CD4-positive, alpha-beta T cell (primary cell): ENCODE measurements at regions not wholly inside any gene's neighbourhood (a gene's known extent, or its start where the extent isn't known, plus 50 kb on each side); places are given as distances from the start of the nearest gene placed in this dataset.
A peak's percentile ranks its signal among the peaks of the same experiment; 100 is the strongest.

Experiments
- ATAC-seq: fragments of 200-7000 bp; cut with Tn5 transposase; one replicate; pipeline ENCODE4 v1.10.0; 2022; ENCODE audit warnings: mild to moderate bottlenecking; ENCODE audit not compliant: poor library complexity
- CTCF ChIA-PET: fragments of 350-600 bp; sonication (Branson Sonifier 250); formaldehyde crosslinking; loops from one replicate; lab custom pipeline; 2021; ENCODE audit warnings: antibody characterized with exemption, inconsistent platforms; lab: Charles Lee
- POLR2A ChIA-PET: fragments of 350-600 bp; sonication (Branson Sonifier 250); formaldehyde crosslinking; loops from one replicate; lab custom pipeline; 2021; ENCODE audit warnings: antibody characterized with exemption, inconsistent platforms; lab: Charles Lee
- DNase-seq, 14 experiments: peaks; one replicate each; pipeline ENCODE4 v3.0.0-alpha.2; 2013 to 2020; ENCODE audit warnings: mixed read lengths in 2 of 14
- H3K27ac ChIP-seq, 2 donors: one replicate each; pipeline versions ENCODE4 v1.5.1 to v1.7.0; 2013; ENCODE audit warnings: low read length in 2 of 2, low read depth in 1 of 2, mild to moderate bottlenecking in 1 of 2
- H3K27me3 ChIP-seq, 2 experiments: 1 replicate in 1 of 2; 2 replicates in 1 of 2; pipeline versions ENCODE4 v1.6.1 to v1.7.0; 2013; ENCODE audit warnings: low read length in 2 of 2, control low read depth in 1 of 2, mild to moderate bottlenecking in 1 of 2, moderate library complexity in 1 of 2; ENCODE audit not compliant: insufficient read depth in 2 of 2, control insufficient read depth in 1 of 2
- H3K36me3 ChIP-seq: one replicate; pipeline ENCODE4 v1.6.1; 2013; ENCODE audit warnings: low read length, control low read depth; ENCODE audit not compliant: insufficient read depth
- H3K4me1 ChIP-seq: one replicate; pipeline ENCODE4 v1.6.1; 2013; ENCODE audit warnings: low read length, control low read depth; ENCODE audit not compliant: insufficient read depth
- H3K4me3 ChIP-seq: one replicate; pipeline ENCODE4 v1.5.1; 2013; ENCODE audit warnings: mild to moderate bottlenecking, low read length, moderate library complexity
- H3K9me3 ChIP-seq, 2 experiments: 1 replicate in 1 of 2; 2 replicates in 1 of 2; pipeline versions ENCODE4 v1.6.1 to v1.7.0; 2013; ENCODE audit warnings: low read length in 2 of 2, mild to moderate bottlenecking in 2 of 2, control low read depth in 1 of 2, moderate library complexity in 1 of 2; ENCODE audit not compliant: control insufficient read depth in 1 of 2, insufficient read depth in 1 of 2
- H3K27ac Mint-ChIP-seq: one replicate; pipeline ENCODE4 v1.8.0; 2020; ENCODE audit warnings: mixed read lengths
- H3K27me3 Mint-ChIP-seq: one replicate; pipeline ENCODE4 v1.8.0; 2021; ENCODE audit warnings: mixed read lengths
- H3K36me3 Mint-ChIP-seq: one replicate; pipeline ENCODE4 v1.8.0; 2021; ENCODE audit warnings: low read depth, mixed read lengths
- H3K4me1 Mint-ChIP-seq: one replicate; pipeline ENCODE4 v1.8.0; 2021; ENCODE audit warnings: low read depth, mixed read lengths
- H3K4me3 Mint-ChIP-seq: one replicate; pipeline ENCODE4 v1.8.0; 2020; ENCODE audit warnings: mild to moderate bottlenecking, mixed read lengths
- H3K9me3 Mint-ChIP-seq: one replicate; pipeline ENCODE4 v1.8.0; 2020; ENCODE audit warnings: mixed read lengths
- intact Hi-C, 2 experiments: fragments of 100-400 bp; cut with DNase I in 1 of 2; cut with micrococcal nuclease in 1 of 2; formaldehyde crosslinking; loops; one replicate each; pipeline versions ENCODE4 v1.15.1 to v1.9.0; 2023 to 2025; cut with DNase I, micrococcal nuclease
- TF ChIP-seq, protein P1 (sequence below): fragments of 200-600 bp; IDR thresholded peaks from one replicate; pipeline ENCODE4 v1.8.0; 2022; ENCODE audit warnings: antibody characterized with exemption, mild to moderate bottlenecking

DNA sequence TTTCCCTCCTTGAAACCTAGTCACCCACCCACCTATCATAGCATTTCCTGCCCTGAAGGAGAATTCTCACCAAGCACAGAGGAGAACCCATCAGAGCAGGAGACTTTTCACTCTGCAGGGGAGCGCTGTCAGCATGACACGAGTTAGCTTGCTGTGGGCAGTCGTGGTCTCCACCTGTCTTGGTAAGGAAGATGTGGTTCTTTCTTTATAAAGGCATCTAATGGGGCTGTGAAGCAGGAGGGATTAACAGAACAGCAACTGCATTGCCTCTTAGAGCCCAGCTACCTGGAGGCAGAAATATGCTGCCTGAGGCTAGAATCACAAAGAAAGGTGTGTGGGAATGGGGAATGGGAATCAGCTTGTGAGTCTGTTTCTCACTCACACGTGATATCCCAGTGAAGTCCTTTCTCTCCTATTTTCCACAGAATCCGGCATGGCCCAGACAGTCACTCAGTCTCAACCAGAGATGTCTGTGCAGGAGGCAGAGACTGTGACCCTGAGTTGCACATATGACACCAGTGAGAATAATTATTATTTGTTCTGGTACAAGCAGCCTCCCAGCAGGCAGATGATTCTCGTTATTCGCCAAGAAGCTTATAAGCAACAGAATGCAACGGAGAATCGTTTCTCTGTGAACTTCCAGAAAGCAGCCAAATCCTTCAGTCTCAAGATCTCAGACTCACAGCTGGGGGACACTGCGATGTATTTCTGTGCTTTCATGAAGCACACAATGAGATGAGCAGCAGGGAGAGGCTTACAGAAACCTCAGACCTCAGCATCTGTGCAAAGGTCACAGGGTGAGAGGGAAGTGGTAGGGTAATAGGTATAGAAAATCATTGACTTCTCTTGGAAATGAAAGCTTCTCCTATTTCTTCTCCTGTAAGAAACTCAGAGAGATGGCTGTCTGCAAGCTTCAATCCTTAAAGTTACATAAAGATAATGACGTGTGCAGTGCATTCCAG, 316.9 kb downstream of the DAD1 start:
- Mint-ChIP-seq H3K27ac (peak overlapping the region; percentile 49), H3K4me1 (peaks cover 8% of the 10 kb centered on the region), H3K36me3 (no peaks in the 10 kb centered on the region), H3K9me3 (no peaks in the 10 kb centered on the region), H3K27me3 (no peaks in the 10 kb centered on the region), H3K4me3 (peak overlapping the region; percentile 25)
- intact Hi-C loops = loop anchor here in 1 of 2 experiments (10.0 kb wide), 1 partner anchor 47 kb away; no protein-coding TSS in a partner anchor
- Histone ChIP-seq H3K4me1 (no peaks in the 10 kb centered on the region), H3K36me3 (no peaks in the 10 kb centered on the region), H3K9me3 (no peaks in the 10 kb centered on the region), H3K27me3 (no peaks in the 10 kb centered on the region), H3K27ac (no peak overlapping the region), H3K4me3 (peak overlapping the region; percentile 10)
- peak in 3 of 14 experiments; percentile 3 to 22 (median 8) for DNase-seq
- ChIA-PET POLR2A (no interaction called here), CTCF (no interaction called here)
- no peak for ATAC-seq
- TF ChIP-seq, protein P1, sequence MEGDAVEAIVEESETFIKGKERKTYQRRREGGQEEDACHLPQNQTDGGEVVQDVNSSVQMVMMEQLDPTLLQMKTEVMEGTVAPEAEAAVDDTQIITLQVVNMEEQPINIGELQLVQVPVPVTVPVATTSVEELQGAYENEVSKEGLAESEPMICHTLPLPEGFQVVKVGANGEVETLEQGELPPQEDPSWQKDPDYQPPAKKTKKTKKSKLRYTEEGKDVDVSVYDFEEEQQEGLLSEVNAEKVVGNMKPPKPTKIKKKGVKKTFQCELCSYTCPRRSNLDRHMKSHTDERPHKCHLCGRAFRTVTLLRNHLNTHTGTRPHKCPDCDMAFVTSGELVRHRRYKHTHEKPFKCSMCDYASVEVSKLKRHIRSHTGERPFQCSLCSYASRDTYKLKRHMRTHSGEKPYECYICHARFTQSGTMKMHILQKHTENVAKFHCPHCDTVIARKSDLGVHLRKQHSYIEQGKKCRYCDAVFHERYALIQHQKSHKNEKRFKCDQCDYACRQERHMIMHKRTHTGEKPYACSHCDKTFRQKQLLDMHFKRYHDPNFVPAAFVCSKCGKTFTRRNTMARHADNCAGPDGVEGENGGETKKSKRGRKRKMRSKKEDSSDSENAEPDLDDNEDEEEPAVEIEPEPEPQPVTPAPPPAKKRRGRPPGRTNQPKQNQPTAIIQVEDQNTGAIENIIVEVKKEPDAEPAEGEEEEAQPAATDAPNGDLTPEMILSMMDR = no peak

DNA sequence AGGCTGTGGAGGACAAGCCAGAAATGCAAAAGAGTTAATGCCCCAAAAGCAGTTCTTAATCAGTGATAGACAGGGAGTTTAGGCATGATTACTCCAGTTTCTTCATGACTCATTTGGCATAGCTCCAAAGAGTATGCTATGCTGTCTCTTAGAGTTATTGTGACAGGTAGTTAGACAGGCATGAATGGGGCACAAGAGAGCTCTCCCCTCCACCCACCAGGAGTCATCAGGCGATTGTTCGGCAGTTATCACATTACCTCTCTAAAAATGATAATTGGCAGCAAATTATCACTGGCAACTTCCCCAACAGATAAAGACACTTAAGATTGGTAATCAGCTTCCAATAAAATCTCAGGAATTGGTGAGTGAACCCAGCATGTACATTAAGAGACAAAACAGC, 320.1 kb downstream of the DAD1 start:
- ChIA-PET POLR2A (interaction anchor here (1.1 kb wide), 1 partner anchor 293 kb away, joined by 3 read pairs; no protein-coding TSS in a partner anchor), CTCF (interaction anchor here (2.1 kb wide), 1 partner anchor 302 kb away, joined by 4 read pairs; no protein-coding TSS in a partner anchor)
- Histone ChIP-seq H3K4me3 (no peak overlapping the region), H3K36me3 (no peaks in the 10 kb centered on the region), H3K27me3 (no peaks in the 10 kb centered on the region), H3K9me3 (no peaks in the 10 kb centered on the region), H3K27ac (no peak overlapping the region), H3K4me1 (no peaks in the 10 kb centered on the region)
- Mint-ChIP-seq H3K36me3 (no peaks in the 10 kb centered on the region), H3K27ac (peak overlapping the region; percentile 86), H3K27me3 (no peaks in the 10 kb centered on the region), H3K4me1 (peaks cover 8% of the 10 kb centered on the region), H3K9me3 (no peaks in the 10 kb centered on the region), H3K4me3 (peak overlapping the region; percentile 56)
- intact Hi-C loops = no loop called here
- ATAC-seq (peak; percentile 72), DNase-seq (peak in 3 of 14 experiments; percentile 10 to 44 (median 31))
- TF ChIP-seq, protein P1 = no peak

DNA sequence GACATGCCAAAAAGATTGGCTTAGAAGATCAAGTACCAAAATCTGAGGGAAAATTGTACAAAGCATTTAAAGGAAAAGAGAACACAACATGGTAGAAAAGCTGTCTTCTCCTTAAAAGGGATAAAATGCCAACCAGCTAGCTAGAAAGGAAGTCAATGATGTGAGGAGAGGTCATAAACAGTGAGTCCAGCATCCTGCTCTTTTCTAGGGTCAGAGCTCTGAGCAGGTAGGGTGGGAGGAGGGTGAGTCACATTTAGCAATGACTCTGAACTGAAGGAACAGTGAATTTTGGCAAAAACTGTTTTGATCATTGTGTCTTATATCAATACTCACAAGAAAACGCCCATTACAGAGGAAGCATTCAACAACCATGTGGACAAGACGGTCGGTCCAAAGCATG, 322.3 kb downstream of the DAD1 start:
- no peak for DNase-seq
- ATAC-seq = no peak
- ChIA-PET CTCF (no interaction called here), POLR2A (no interaction called here)
- Mint-ChIP-seq H3K27me3 (no peaks in the 10 kb centered on the region), H3K36me3 (no peaks in the 10 kb centered on the region), H3K4me1 (peaks cover 8% of the 10 kb centered on the region), H3K4me3 (no peak overlapping the region), H3K9me3 (no peaks in the 10 kb centered on the region), H3K27ac (no peak overlapping the region)
- no peaks in the 10 kb centered on the region for H3K4me1 ChIP-seq
- TF ChIP-seq, protein P1 = no peak
- intact Hi-C loops = no loop called here
- no peaks in the 10 kb centered on the region for H3K36me3 ChIP-seq
- no peak overlapping the region for H3K27ac ChIP-seq
- H3K27me3 ChIP-seq = no peaks in the 10 kb centered on the region
- no peak overlapping the region for H3K4me3 ChIP-seq
- no peaks in the 10 kb centered on the region for H3K9me3 ChIP-seq
